ENCODE measurements at regions not wholly inside any gene's neighbourhood (a gene's known extent, or its start where the extent isn't known, plus 50 kb on each side); places are given as distances from the start of the nearest gene placed in this dataset.

- no peak overlapping the region for H3K4me2 ChIP-seq
- H3K4me3 ChIP-seq = no peak overlapping the region
- H3K27me3 ChIP-seq = no peaks in the 10 kb centered on the region
- H3K9ac ChIP-seq = no peak overlapping the region
- no peak for TF ChIP-seq Cebpa-rat (IDR thresholded peaks at IDR 0.05)
- peaks cover 10% of the 10 kb centered on the region for H3K4me1 ChIP-seq
- H3K36me3 ChIP-seq = no peaks in the 10 kb centered on the region
- H3K9me3 ChIP-seq = no peaks in the 10 kb centered on the region
- no peaks in the 10 kb centered on the region for H4K20me1 ChIP-seq
- no peak overlapping the region for H3K27ac ChIP-seq
These were observed 190.5 kb downstream of the PIK3R1 start for GRCh38 chr5:68405784-68406743.

DNA sequence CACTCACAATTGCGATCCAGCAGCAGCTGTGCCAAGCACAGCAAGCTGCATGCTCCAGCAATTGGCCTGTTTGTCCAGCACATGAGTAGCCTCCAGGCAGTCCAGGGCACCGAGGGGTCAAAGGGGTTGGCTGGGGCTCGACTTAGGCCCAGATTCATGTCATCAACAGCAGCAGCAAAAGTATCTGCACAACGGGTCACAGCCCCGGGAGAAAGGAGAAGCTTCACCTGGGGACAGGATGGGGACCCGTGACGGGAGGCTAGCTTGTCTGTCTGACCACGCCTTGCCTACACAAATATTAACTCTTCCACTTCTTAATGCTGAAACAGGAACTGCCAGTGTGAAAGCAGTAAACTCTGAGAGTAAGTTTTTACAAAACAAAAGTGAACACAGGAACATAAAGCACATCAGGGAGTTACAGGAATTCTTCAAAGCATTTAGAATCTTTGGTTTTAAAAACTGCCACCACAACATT lies 191.2 kb downstream of the PIK3R1 start:
- no peaks in the 10 kb centered on the region for H3K27me3 ChIP-seq
- no peaks in the 10 kb centered on the region for H3K9me3 ChIP-seq
- H3K9ac ChIP-seq = no peak overlapping the region
- no peak overlapping the region for H3K27ac ChIP-seq
- no peak overlapping the region for H3K4me3 ChIP-seq
- 0 out of 2 replicates have a peak overlapping the region, but pooled peaks have one; percentile 2 for H3K4me2 ChIP-seq
- H4K20me1 ChIP-seq = no peaks in the 10 kb centered on the region
- H3K4me1 ChIP-seq = peaks cover 10% of the 10 kb centered on the region
- no peaks in the 10 kb centered on the region for H3K36me3 ChIP-seq
- TF ChIP-seq Cebpa-rat (IDR thresholded peaks at IDR 0.05) = no peak

- H3K27ac ChIP-seq = no peak overlapping the region
- no peaks in the 10 kb centered on the region for H4K20me1 ChIP-seq
- no peaks in the 10 kb centered on the region for H3K36me3 ChIP-seq
- H3K9ac ChIP-seq = no peak overlapping the region
- no peak for TF ChIP-seq Cebpa-rat (IDR thresholded peaks at IDR 0.05)
- peaks cover 10% of the 10 kb centered on the region for H3K4me1 ChIP-seq
- no peak overlapping the region for H3K4me3 ChIP-seq
- H3K27me3 ChIP-seq = no peaks in the 10 kb centered on the region
- H3K9me3 ChIP-seq = no peaks in the 10 kb centered on the region
- 0 out of 2 replicates have a peak overlapping the region, but pooled peaks have one; percentile 2 for H3K4me2 ChIP-seq
These were observed 192.0 kb downstream of the PIK3R1 start for GRCh38 chr5:68407311-68408239.

- no peak overlapping the region for H3K27ac ChIP-seq
- H3K4me1 ChIP-seq = peaks cover 10% of the 10 kb centered on the region
- H3K36me3 ChIP-seq = no peaks in the 10 kb centered on the region
- H3K27me3 ChIP-seq = no peaks in the 10 kb centered on the region
- no peak overlapping the region for H3K4me3 ChIP-seq
- TF ChIP-seq Cebpa-rat (IDR thresholded peaks at IDR 0.05) = no peak
- no peaks in the 10 kb centered on the region for H4K20me1 ChIP-seq
- no peak overlapping the region for H3K9ac ChIP-seq
- H3K9me3 ChIP-seq = no peaks in the 10 kb centered on the region
- H3K4me2 ChIP-seq = no peak overlapping the region
These were observed 192.9 kb downstream of the PIK3R1 start for GRCh38 chr5:68408345-68408871.

DNA sequence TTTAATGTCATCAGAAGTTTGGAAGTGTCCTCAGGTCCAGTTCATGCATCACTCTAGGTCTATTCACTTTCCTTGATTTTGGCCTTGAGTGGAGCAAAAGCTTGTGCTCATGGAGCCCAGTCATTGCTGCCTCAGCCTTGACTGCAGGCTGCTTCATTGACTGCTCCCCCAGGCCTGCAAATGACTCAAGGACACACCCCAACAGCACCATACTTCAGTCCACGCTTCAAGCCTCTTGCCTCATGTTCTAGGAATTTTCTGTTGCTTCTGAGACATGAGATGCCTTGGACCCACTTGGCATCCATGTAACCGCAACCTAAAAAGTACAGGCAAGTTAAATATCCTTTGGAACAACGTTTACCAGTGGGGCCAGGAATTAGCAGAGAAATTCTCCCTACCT lies 193.7 kb downstream of the PIK3R1 start:
- Histone ChIP-seq H4K20me1 (no peaks in the 10 kb centered on the region), H3K9me3 (no peaks in the 10 kb centered on the region), H3K4me3 (no peak overlapping the region), H3K9ac (no peak overlapping the region), H3K4me1 (peaks cover 10% of the 10 kb centered on the region), H3K27me3 (no peaks in the 10 kb centered on the region), H3K4me2 (no peak overlapping the region), H3K36me3 (no peaks in the 10 kb centered on the region), H3K27ac (no peak overlapping the region)
- TF ChIP-seq Cebpa-rat (IDR thresholded peaks at IDR 0.05) = no peak

- no peak overlapping the region for H3K4me3 ChIP-seq
- no peak overlapping the region for H3K9ac ChIP-seq
- H3K36me3 ChIP-seq = no peaks in the 10 kb centered on the region
- no peak overlapping the region for H3K4me2 ChIP-seq
- no peaks in the 10 kb centered on the region for H3K9me3 ChIP-seq
- H4K20me1 ChIP-seq = no peaks in the 10 kb centered on the region
- peaks cover 20% of the 10 kb centered on the region for H3K4me1 ChIP-seq
- TF ChIP-seq Cebpa-rat (IDR thresholded peaks at IDR 0.05) = no peak
- no peaks in the 10 kb centered on the region for H3K27me3 ChIP-seq
- H3K27ac ChIP-seq = no peak overlapping the region
These were observed 195.6 kb downstream of the PIK3R1 start for GRCh38 chr5:68411161-68411560.

- H3K4me2 ChIP-seq = peak overlapping the region; percentile 45
- H3K27me3 ChIP-seq = no peaks in the 10 kb centered on the region
- H3K9me3 ChIP-seq = no peaks in the 10 kb centered on the region
- no peak overlapping the region for H3K9ac ChIP-seq
- H4K20me1 ChIP-seq = no peaks in the 10 kb centered on the region
- TF ChIP-seq Cebpa-rat (IDR thresholded peaks at IDR 0.05) = no peak
- peaks cover 22% of the 10 kb centered on the region for H3K4me1 ChIP-seq
- no peak overlapping the region for H3K4me3 ChIP-seq
- no peak overlapping the region for H3K27ac ChIP-seq
- H3K36me3 ChIP-seq = no peaks in the 10 kb centered on the region
These were observed 199.9 kb downstream of the PIK3R1 start for GRCh38 chr5:68415177-68416085.

DNA sequence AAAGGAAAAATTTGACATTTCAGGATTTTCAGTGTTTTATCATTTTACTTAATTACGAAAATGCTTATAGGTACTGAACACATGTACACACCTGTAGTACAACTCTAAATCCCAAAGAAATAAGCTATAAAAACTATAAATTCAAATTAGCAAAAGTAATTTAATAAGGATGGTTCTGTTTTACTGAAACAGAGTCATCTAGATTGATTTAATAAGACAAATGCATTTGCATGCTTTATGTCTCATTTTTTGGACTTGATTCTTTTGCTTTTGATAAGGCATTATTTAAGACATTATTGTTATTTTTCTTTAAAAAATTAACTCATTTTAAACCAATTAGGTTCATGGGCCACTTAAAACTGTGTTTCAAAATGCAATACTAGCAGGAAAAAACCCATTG lies 201.2 kb downstream of the PIK3R1 start:
- Histone ChIP-seq H3K4me2 (no peak overlapping the region), H3K27me3 (no peaks in the 10 kb centered on the region), H4K20me1 (no peaks in the 10 kb centered on the region), H3K4me3 (no peak overlapping the region), H3K4me1 (peaks cover 23% of the 10 kb centered on the region), H3K27ac (no peak overlapping the region), H3K9ac (no peak overlapping the region), H3K36me3 (no peaks in the 10 kb centered on the region), H3K9me3 (no peaks in the 10 kb centered on the region)
- no peak for TF ChIP-seq Cebpa-rat (IDR thresholded peaks at IDR 0.05)

DNA sequence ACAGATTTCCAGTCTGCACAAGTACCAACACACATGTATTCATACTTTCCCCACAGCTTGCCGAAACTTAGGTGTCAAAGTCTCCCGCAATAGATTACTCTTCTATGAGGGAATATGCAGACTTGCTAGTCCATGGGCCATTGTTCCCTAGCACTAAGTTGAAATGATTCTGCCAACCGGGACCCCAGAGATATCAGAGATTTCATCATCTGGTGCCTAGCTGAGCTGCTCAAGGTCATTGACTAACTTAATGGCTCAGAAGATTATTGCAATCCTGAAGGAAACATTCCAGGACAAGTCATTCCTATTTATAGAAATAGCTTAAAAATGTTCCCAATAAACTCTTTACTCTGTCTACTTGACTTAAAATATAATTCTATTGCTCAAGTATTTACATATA lies 202.6 kb downstream of the PIK3R1 start:
- no peak overlapping the region for H3K4me2 ChIP-seq
- no peak for TF ChIP-seq Cebpa-rat (IDR thresholded peaks at IDR 0.05)

More for the DNA sequence above, 202.6 kb downstream of the PIK3R1 start:
- no peak overlapping the region for H3K4me3 ChIP-seq
- H3K9me3 ChIP-seq = no peaks in the 10 kb centered on the region
- no peaks in the 10 kb centered on the region for H4K20me1 ChIP-seq
- H3K27ac ChIP-seq = no peak overlapping the region
- H3K4me1 ChIP-seq = peaks cover 23% of the 10 kb centered on the region
- H3K9ac ChIP-seq = no peak overlapping the region
- H3K36me3 ChIP-seq = no peaks in the 10 kb centered on the region
- H3K27me3 ChIP-seq = no peaks in the 10 kb centered on the region
